Mesendoderm (in vitro differentiated cells): ENCODE measurements at regions not wholly inside any gene's neighbourhood (a gene's known extent, or its start where the extent isn't known, plus 50 kb on each side); places are given as distances from the start of the nearest gene placed in this dataset.

ENCODE experiments used
- DNase-seq: peaks from one replicate; pipeline ENCODE4 v3.0.0; 2013
- H2AK5ac ChIP-seq: 2 replicates; pipeline ENCODE4 v1.6.1; 2013; ENCODE audit warnings: low read length, inconsistent platforms
- H2BK120ac ChIP-seq: 2 replicates; pipeline ENCODE4 v1.6.1; 2013; ENCODE audit warnings: low read depth, mild to moderate bottlenecking, low read length, moderate library complexity, mixed read lengths
- H2BK15ac ChIP-seq: replicated peaks from 2 replicates; pipeline ENCODE4 v1.6.1; 2013; ENCODE audit warnings: low read depth, mild to moderate bottlenecking, moderate library complexity
- H2BK5ac ChIP-seq: 2 replicates; pipeline ENCODE4 v1.6.1; 2013; ENCODE audit warnings: low read length, inconsistent platforms
- H3K18ac ChIP-seq: 2 replicates; pipeline ENCODE4 v1.6.1; 2013; ENCODE audit warnings: mild to moderate bottlenecking, low read length, mixed read lengths
- H3K23ac ChIP-seq: one replicate; pipeline ENCODE4 v1.6.1; 2013; ENCODE audit warnings: low read length
- H3K27ac ChIP-seq: 2 replicates; pipeline ENCODE4 v1.5.1; 2013; ENCODE audit warnings: low read depth, mild to moderate bottlenecking, inconsistent platforms, low read length, moderate library complexity
- H3K27me3 ChIP-seq: 2 replicates; pipeline ENCODE4 v1.6.1; 2013; ENCODE audit warnings: low read length, control low read depth, mild to moderate bottlenecking, inconsistent platforms; ENCODE audit not compliant: insufficient read depth, poor library complexity
- H3K36me3 ChIP-seq: 2 replicates; pipeline ENCODE4 v1.6.1; 2013; ENCODE audit warnings: low read length, inconsistent platforms; ENCODE audit not compliant: control insufficient read depth, insufficient read depth
- H3K4ac ChIP-seq: one replicate; pipeline ENCODE4 v1.6.1; 2013; ENCODE audit warnings: low read depth, mild to moderate bottlenecking, low read length, moderate library complexity
- H3K4me1 ChIP-seq: 2 replicates; pipeline ENCODE4 v1.6.1; 2013; ENCODE audit warnings: low read depth, low read length, inconsistent platforms; ENCODE audit not compliant: control insufficient read depth
- H3K4me2 ChIP-seq: 2 replicates; pipeline ENCODE4 v1.6.1; 2013; ENCODE audit warnings: low read length
- H3K4me3 ChIP-seq: 2 replicates; pipeline ENCODE4 v1.5.1; 2013; ENCODE audit warnings: mild to moderate bottlenecking, low read length
- H3K56ac ChIP-seq: one replicate; pipeline ENCODE4 v1.6.1; 2013; ENCODE audit warnings: low read length
- H3K79me1 ChIP-seq: 2 replicates; pipeline ENCODE4 v1.6.1; 2013; ENCODE audit warnings: low read length, inconsistent platforms
- H3K79me2 ChIP-seq: 2 replicates; pipeline ENCODE4 v1.6.1; 2013; ENCODE audit warnings: mild to moderate bottlenecking, low read length; ENCODE audit not compliant: control insufficient read depth, insufficient read depth
- H3K9ac ChIP-seq: 2 replicates; pipeline ENCODE4 v1.6.1; 2013; ENCODE audit warnings: low read length, inconsistent platforms
- H4K5ac ChIP-seq: one replicate; pipeline ENCODE4 v1.6.1; 2013; ENCODE audit warnings: low read length
- H4K8ac ChIP-seq: one replicate; pipeline ENCODE4 v1.6.1; 2013; ENCODE audit warnings: low read depth, mild to moderate bottlenecking, control low read depth, low read length, moderate library complexity
- WGBS: extraction: QIAGEN DNeasy Blood & Tissue Kit; methylation state at CpG from one replicate; pipeline ENCODE4 v1.1.7; 2013; ENCODE audit warnings: low lambda C conversion rate, missing lambda C conversion rate; ENCODE audit not compliant: insufficient coverage; ENCODE audit errors: extremely low coverage; 5-methylcytosine and 5-hydroxymethylcytosine counted together

- Histone ChIP-seq H4K8ac (no peak overlapping the region), H3K23ac (no peak overlapping the region), H3K27ac (no peak overlapping the region), H3K4me2 (no peak overlapping the region), H3K9ac (no peak overlapping the region), H3K4me3 (no peak overlapping the region), H2BK5ac (no peak overlapping the region), H2AK5ac (no peak overlapping the region), H3K36me3 (no peaks in the 10 kb centered on the region), H3K4me1 (no peaks in the 10 kb centered on the region), H3K79me1 (no peaks in the 10 kb centered on the region), H3K4ac (no peak overlapping the region), H2BK15ac (no peak overlapping the region), H3K27me3 (no peaks in the 10 kb centered on the region), H3K18ac (no peak overlapping the region), H3K79me2 (no peaks in the 10 kb centered on the region), H4K5ac (no peak overlapping the region), H3K56ac (no peak overlapping the region), H2BK120ac (no peak overlapping the region)
- no peak for DNase-seq
- no CpG with 5 or more reads among the region's 5 CpGs for WGBS
Observed at GRCh38 chr6:18561037-18561750, 174.0 kb downstream of the RNF144B start.

- H3K4ac ChIP-seq = no peak overlapping the region
- no peak for DNase-seq
- H2BK5ac ChIP-seq = no peak overlapping the region
- H2BK15ac ChIP-seq = no peak overlapping the region
- H3K27ac ChIP-seq = no peak overlapping the region
- H3K9ac ChIP-seq = no peak overlapping the region
- no peaks in the 10 kb centered on the region for H3K79me2 ChIP-seq
- no peak overlapping the region for H3K23ac ChIP-seq
- H3K4me3 ChIP-seq = no peak overlapping the region
- H4K5ac ChIP-seq = no peak overlapping the region
- H2BK120ac ChIP-seq = no peak overlapping the region
- WGBS = no CpG with 5 or more reads among the region's 5 CpGs
- H2AK5ac ChIP-seq = no peak overlapping the region
- H3K27me3 ChIP-seq = no peaks in the 10 kb centered on the region
- no peak overlapping the region for H4K8ac ChIP-seq
- no peaks in the 10 kb centered on the region for H3K79me1 ChIP-seq
- H3K4me1 ChIP-seq = no peaks in the 10 kb centered on the region
- no peak overlapping the region for H3K18ac ChIP-seq
- H3K56ac ChIP-seq = no peak overlapping the region
- H3K4me2 ChIP-seq = no peak overlapping the region
- H3K36me3 ChIP-seq = no peaks in the 10 kb centered on the region
Observed at GRCh38 chr6:18562726-18563125, 175.6 kb downstream of the RNF144B start.

GRCh38 chr6:18564775-18565174, 177.6 kb downstream of the RNF144B start:
- Histone ChIP-seq H3K79me1 (no peaks in the 10 kb centered on the region), H4K8ac (no peak overlapping the region), H3K23ac (no peak overlapping the region), H4K5ac (no peak overlapping the region), H3K27me3 (no peaks in the 10 kb centered on the region), H3K9ac (no peak overlapping the region), H2BK120ac (no peak overlapping the region), H3K4ac (no peak overlapping the region), H2AK5ac (no peak overlapping the region), H3K18ac (no peak overlapping the region), H3K4me2 (no peak overlapping the region), H3K56ac (no peak overlapping the region), H2BK15ac (no peak overlapping the region), H3K36me3 (no peaks in the 10 kb centered on the region), H3K79me2 (no peaks in the 10 kb centered on the region), H2BK5ac (no peak overlapping the region), H3K4me3 (no peak overlapping the region), H3K27ac (no peak overlapping the region), H3K4me1 (no peaks in the 10 kb centered on the region)
- no peak for DNase-seq
- no CpG with 5 or more reads among the region's 3 CpGs for WGBS

GRCh38 chr6:18565231-18565630, 178.1 kb downstream of the RNF144B start:
- no CpG with 5 or more reads among the region's 1 CpG for WGBS
- no peak overlapping the region for H4K5ac ChIP-seq
- no peak overlapping the region for H3K27ac ChIP-seq
- H3K4me2 ChIP-seq = no peak overlapping the region
- no peak overlapping the region for H3K4me3 ChIP-seq
- no peaks in the 10 kb centered on the region for H3K36me3 ChIP-seq
- no peak overlapping the region for H3K23ac ChIP-seq
- no peaks in the 10 kb centered on the region for H3K4me1 ChIP-seq
- no peak overlapping the region for H4K8ac ChIP-seq
- H3K27me3 ChIP-seq = no peaks in the 10 kb centered on the region
- no peaks in the 10 kb centered on the region for H3K79me1 ChIP-seq
- H2BK5ac ChIP-seq = no peak overlapping the region
- H2BK15ac ChIP-seq = no peak overlapping the region
- no peak for DNase-seq
- H3K56ac ChIP-seq = no peak overlapping the region
- H2AK5ac ChIP-seq = no peak overlapping the region
- H2BK120ac ChIP-seq = no peak overlapping the region
- no peak overlapping the region for H3K18ac ChIP-seq
- no peak overlapping the region for H3K4ac ChIP-seq
- no peaks in the 10 kb centered on the region for H3K79me2 ChIP-seq
- no peak overlapping the region for H3K9ac ChIP-seq

GRCh38 chr6:18567380-18567779, 180.2 kb downstream of the RNF144B start:
- H3K27me3 ChIP-seq = no peaks in the 10 kb centered on the region
- no peak overlapping the region for H4K5ac ChIP-seq
- H3K79me2 ChIP-seq = no peaks in the 10 kb centered on the region
- no peak overlapping the region for H2BK15ac ChIP-seq
- WGBS = no CpG with 5 or more reads among the region's 2 CpGs
- H3K4me1 ChIP-seq = no peaks in the 10 kb centered on the region
- no peak overlapping the region for H4K8ac ChIP-seq
- no peak overlapping the region for H3K23ac ChIP-seq
- H3K4me3 ChIP-seq = no peak overlapping the region
- no peak overlapping the region for H3K56ac ChIP-seq
- H2AK5ac ChIP-seq = no peak overlapping the region
- H2BK5ac ChIP-seq = no peak overlapping the region
- H3K79me1 ChIP-seq = no peaks in the 10 kb centered on the region
- no peak overlapping the region for H3K27ac ChIP-seq
- no peak overlapping the region for H3K9ac ChIP-seq
- DNase-seq = no peak
- H3K18ac ChIP-seq = no peak overlapping the region
- no peak overlapping the region for H3K4ac ChIP-seq
- no peaks in the 10 kb centered on the region for H3K36me3 ChIP-seq
- H2BK120ac ChIP-seq = no peak overlapping the region
- no peak overlapping the region for H3K4me2 ChIP-seq

- no peak overlapping the region for H3K27ac ChIP-seq
- H3K36me3 ChIP-seq = no peaks in the 10 kb centered on the region
- no peak overlapping the region for H2BK5ac ChIP-seq
- no peaks in the 10 kb centered on the region for H3K27me3 ChIP-seq
- H3K79me1 ChIP-seq = no peaks in the 10 kb centered on the region
- DNase-seq = no peak
- no peak overlapping the region for H3K4ac ChIP-seq
- no peak overlapping the region for H3K23ac ChIP-seq
- no peak overlapping the region for H3K56ac ChIP-seq
- no peak overlapping the region for H4K5ac ChIP-seq
- no peak overlapping the region for H3K4me3 ChIP-seq
- H2BK120ac ChIP-seq = no peak overlapping the region
- no CpG with 5 or more reads among the region's 2 CpGs for WGBS
- no peak overlapping the region for H3K9ac ChIP-seq
- H2BK15ac ChIP-seq = no peak overlapping the region
- no peak overlapping the region for H3K18ac ChIP-seq
- H3K4me2 ChIP-seq = no peak overlapping the region
- H3K4me1 ChIP-seq = no peaks in the 10 kb centered on the region
- no peaks in the 10 kb centered on the region for H3K79me2 ChIP-seq
- no peak overlapping the region for H4K8ac ChIP-seq
- H2AK5ac ChIP-seq = no peak overlapping the region
Observed at GRCh38 chr6:18577491-18577890, 190.3 kb downstream of the RNF144B start.
